Mesendoderm (in vitro differentiated cells): ENCODE measurements at regions not wholly inside any gene's neighbourhood (a gene's known extent, or its start where the extent isn't known, plus 50 kb on each side); places are given as distances from the start of the nearest gene placed in this dataset.
A peak's percentile ranks its signal among the peaks of the same experiment; 100 is the strongest.

Experiments used
- DNase-seq: peaks from one replicate; pipeline ENCODE4 v3.0.0; 2013
- H2AK5ac ChIP-seq: 2 replicates; pipeline ENCODE4 v1.6.1; 2013; ENCODE audit warnings: low read length, inconsistent platforms
- H2BK120ac ChIP-seq: 2 replicates; pipeline ENCODE4 v1.6.1; 2013; ENCODE audit warnings: low read depth, mild to moderate bottlenecking, low read length, moderate library complexity, mixed read lengths
- H2BK15ac ChIP-seq: replicated peaks from 2 replicates; pipeline ENCODE4 v1.6.1; 2013; ENCODE audit warnings: low read depth, mild to moderate bottlenecking, moderate library complexity
- H2BK5ac ChIP-seq: 2 replicates; pipeline ENCODE4 v1.6.1; 2013; ENCODE audit warnings: low read length, inconsistent platforms
- H3K18ac ChIP-seq: 2 replicates; pipeline ENCODE4 v1.6.1; 2013; ENCODE audit warnings: mild to moderate bottlenecking, low read length, mixed read lengths
- H3K23ac ChIP-seq: one replicate; pipeline ENCODE4 v1.6.1; 2013; ENCODE audit warnings: low read length
- H3K27ac ChIP-seq: 2 replicates; pipeline ENCODE4 v1.5.1; 2013; ENCODE audit warnings: low read depth, mild to moderate bottlenecking, inconsistent platforms, low read length, moderate library complexity
- H3K27me3 ChIP-seq: 2 replicates; pipeline ENCODE4 v1.6.1; 2013; ENCODE audit warnings: low read length, control low read depth, mild to moderate bottlenecking, inconsistent platforms; ENCODE audit not compliant: insufficient read depth, poor library complexity
- H3K36me3 ChIP-seq: 2 replicates; pipeline ENCODE4 v1.6.1; 2013; ENCODE audit warnings: low read length, inconsistent platforms; ENCODE audit not compliant: control insufficient read depth, insufficient read depth
- H3K4ac ChIP-seq: one replicate; pipeline ENCODE4 v1.6.1; 2013; ENCODE audit warnings: low read depth, mild to moderate bottlenecking, low read length, moderate library complexity
- H3K4me1 ChIP-seq: 2 replicates; pipeline ENCODE4 v1.6.1; 2013; ENCODE audit warnings: low read depth, low read length, inconsistent platforms; ENCODE audit not compliant: control insufficient read depth
- H3K4me2 ChIP-seq: 2 replicates; pipeline ENCODE4 v1.6.1; 2013; ENCODE audit warnings: low read length
- H3K4me3 ChIP-seq: 2 replicates; pipeline ENCODE4 v1.5.1; 2013; ENCODE audit warnings: mild to moderate bottlenecking, low read length
- H3K56ac ChIP-seq: one replicate; pipeline ENCODE4 v1.6.1; 2013; ENCODE audit warnings: low read length
- H3K79me1 ChIP-seq: 2 replicates; pipeline ENCODE4 v1.6.1; 2013; ENCODE audit warnings: low read length, inconsistent platforms
- H3K79me2 ChIP-seq: 2 replicates; pipeline ENCODE4 v1.6.1; 2013; ENCODE audit warnings: mild to moderate bottlenecking, low read length; ENCODE audit not compliant: control insufficient read depth, insufficient read depth
- H3K9ac ChIP-seq: 2 replicates; pipeline ENCODE4 v1.6.1; 2013; ENCODE audit warnings: low read length, inconsistent platforms
- H4K5ac ChIP-seq: one replicate; pipeline ENCODE4 v1.6.1; 2013; ENCODE audit warnings: low read length
- H4K8ac ChIP-seq: one replicate; pipeline ENCODE4 v1.6.1; 2013; ENCODE audit warnings: low read depth, mild to moderate bottlenecking, control low read depth, low read length, moderate library complexity
- WGBS: extraction: QIAGEN DNeasy Blood & Tissue Kit; methylation state at CpG from one replicate; pipeline ENCODE4 v1.1.7; 2013; ENCODE audit warnings: low lambda C conversion rate, missing lambda C conversion rate; ENCODE audit not compliant: insufficient coverage; ENCODE audit errors: extremely low coverage; 5-methylcytosine and 5-hydroxymethylcytosine counted together

DNA sequence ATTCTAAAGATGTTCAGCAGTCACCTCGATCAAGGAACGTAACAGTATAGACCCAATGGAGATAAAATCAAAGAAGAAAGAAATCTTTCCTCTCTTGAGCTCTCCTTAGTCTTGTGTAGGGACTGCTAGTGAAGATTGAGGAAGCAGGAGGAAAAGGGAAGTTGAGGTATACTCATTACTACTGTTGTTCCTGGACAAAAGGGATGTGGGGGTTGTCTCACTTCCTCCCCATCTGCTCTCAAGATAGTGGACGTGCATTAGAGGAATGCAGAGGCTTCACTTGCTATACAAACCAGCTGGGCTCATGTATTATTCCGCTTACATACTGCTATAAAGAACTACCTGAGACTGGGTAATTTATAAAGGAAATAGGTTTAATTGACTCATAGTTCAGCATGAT, 208.9 kb upstream of the ARHGEF9 start:
- Histone ChIP-seq H3K9ac (no peak overlapping the region), H3K4me1 (no peaks in the 10 kb centered on the region), H4K8ac (no peak overlapping the region), H3K18ac (no peak overlapping the region), H3K36me3 (no peaks in the 10 kb centered on the region), H3K27ac (no peak overlapping the region), H3K79me1 (no peaks in the 10 kb centered on the region), H2BK120ac (no peak overlapping the region), H3K4ac (no peak overlapping the region), H2AK5ac (no peak overlapping the region), H3K4me3 (no peak overlapping the region), H4K5ac (no peak overlapping the region), H3K23ac (no peak overlapping the region), H3K27me3 (no peaks in the 10 kb centered on the region), H2BK15ac (no peak overlapping the region), H2BK5ac (no peak overlapping the region), H3K79me2 (no peaks in the 10 kb centered on the region), H3K56ac (no peak overlapping the region), H3K4me2 (no peak overlapping the region)
- no CpG with 5 or more reads among the region's 4 CpGs for WGBS
- no peak for DNase-seq

DNA sequence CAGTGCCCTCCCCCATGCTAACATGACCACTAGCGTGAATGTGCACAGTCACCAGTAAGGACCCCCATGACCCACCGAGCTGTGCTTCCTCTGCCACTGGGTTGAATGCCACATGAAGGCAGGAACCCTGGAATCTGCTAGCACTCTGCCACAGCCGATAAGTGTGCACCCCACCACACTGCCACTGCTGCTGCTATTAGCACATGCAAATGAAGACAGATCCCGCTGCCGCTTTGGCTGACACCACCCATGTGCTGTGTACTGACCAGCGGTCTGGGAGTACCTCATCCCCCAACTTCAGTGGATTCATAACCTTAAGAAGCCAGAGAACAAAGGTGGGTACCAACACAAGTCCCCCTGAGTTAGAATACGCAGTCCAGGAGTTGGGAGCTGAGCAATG, 200.9 kb upstream of the ARHGEF9 start:
- WGBS = no CpG with 5 or more reads among the region's 7 CpGs
- H3K9ac ChIP-seq = no peak overlapping the region
- H2BK5ac ChIP-seq = no peak overlapping the region
- no peaks in the 10 kb centered on the region for H3K79me1 ChIP-seq
- no peak overlapping the region for H3K27ac ChIP-seq
- no peak for DNase-seq
- H3K36me3 ChIP-seq = no peaks in the 10 kb centered on the region
- H3K4ac ChIP-seq = no peak overlapping the region
- H3K4me3 ChIP-seq = no peak overlapping the region
- H3K4me1 ChIP-seq = no peaks in the 10 kb centered on the region
- H3K18ac ChIP-seq = no peak overlapping the region
- no peak overlapping the region for H3K4me2 ChIP-seq
- H3K56ac ChIP-seq = no peak overlapping the region
- H2BK120ac ChIP-seq = no peak overlapping the region
- H4K5ac ChIP-seq = no peak overlapping the region
- no peaks in the 10 kb centered on the region for H3K27me3 ChIP-seq
- no peaks in the 10 kb centered on the region for H3K79me2 ChIP-seq
- H2BK15ac ChIP-seq = no peak overlapping the region
- no peak overlapping the region for H2AK5ac ChIP-seq
- H4K8ac ChIP-seq = no peak overlapping the region
- no peak overlapping the region for H3K23ac ChIP-seq

DNA sequence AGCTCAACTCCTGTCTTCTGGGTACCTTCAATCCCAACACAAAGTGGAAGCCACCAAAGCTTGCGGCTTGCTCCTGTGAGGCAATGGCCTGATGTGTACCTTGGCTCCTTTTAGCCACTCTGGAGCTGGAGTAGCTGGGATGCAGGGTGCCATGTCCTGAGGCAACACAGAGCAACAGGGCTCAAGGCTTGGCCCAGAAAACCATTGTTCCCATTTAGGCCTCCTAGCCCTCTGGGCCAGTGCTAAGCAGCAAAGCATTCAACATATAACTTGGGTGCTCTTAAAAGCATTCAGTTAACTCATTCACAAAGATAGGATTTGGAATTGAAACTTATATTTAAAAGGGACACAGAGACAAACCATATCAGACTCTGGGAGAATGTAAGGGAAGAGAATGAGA, 194.5 kb upstream of the ARHGEF9 start:
- Histone ChIP-seq H2BK120ac (no peak overlapping the region), H3K36me3 (no peaks in the 10 kb centered on the region), H3K9ac (no peak overlapping the region), H3K18ac (no peak overlapping the region), H3K4me2 (no peak overlapping the region), H4K8ac (no peak overlapping the region), H3K4me1 (no peaks in the 10 kb centered on the region), H4K5ac (no peak overlapping the region), H3K4me3 (no peak overlapping the region), H2BK15ac (no peak overlapping the region), H3K4ac (no peak overlapping the region), H2AK5ac (no peak overlapping the region), H3K79me2 (no peaks in the 10 kb centered on the region), H3K27me3 (no peaks in the 10 kb centered on the region), H3K23ac (no peak overlapping the region), H2BK5ac (no peak overlapping the region), H3K79me1 (no peaks in the 10 kb centered on the region), H3K56ac (no peak overlapping the region), H3K27ac (no peak overlapping the region)
- no CpG with 5 or more reads among the region's 1 CpG for WGBS
- no peak for DNase-seq

DNA sequence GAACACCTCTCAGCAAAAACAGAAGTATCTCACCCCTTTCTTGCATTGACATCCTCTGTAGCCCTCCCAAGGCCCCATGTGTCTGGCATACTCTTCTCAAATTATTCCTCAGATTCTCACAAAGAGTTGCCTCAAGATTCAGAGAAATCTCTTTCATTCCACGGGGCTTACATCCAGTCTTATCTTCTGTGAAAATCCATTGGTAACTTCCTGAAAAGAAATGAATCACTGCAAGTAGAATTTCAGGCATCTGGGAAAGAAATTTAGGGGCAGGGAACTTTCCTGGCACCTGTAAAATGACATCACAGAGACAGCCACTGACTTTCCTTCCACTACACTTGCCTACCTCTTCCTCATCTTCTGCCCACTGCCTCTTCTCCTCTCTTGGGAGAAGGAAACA, 182.5 kb upstream of the ARHGEF9 start:
- no peak overlapping the region for H2BK5ac ChIP-seq
- no CpG with 5 or more reads among the region's 1 CpG for WGBS

DNA sequence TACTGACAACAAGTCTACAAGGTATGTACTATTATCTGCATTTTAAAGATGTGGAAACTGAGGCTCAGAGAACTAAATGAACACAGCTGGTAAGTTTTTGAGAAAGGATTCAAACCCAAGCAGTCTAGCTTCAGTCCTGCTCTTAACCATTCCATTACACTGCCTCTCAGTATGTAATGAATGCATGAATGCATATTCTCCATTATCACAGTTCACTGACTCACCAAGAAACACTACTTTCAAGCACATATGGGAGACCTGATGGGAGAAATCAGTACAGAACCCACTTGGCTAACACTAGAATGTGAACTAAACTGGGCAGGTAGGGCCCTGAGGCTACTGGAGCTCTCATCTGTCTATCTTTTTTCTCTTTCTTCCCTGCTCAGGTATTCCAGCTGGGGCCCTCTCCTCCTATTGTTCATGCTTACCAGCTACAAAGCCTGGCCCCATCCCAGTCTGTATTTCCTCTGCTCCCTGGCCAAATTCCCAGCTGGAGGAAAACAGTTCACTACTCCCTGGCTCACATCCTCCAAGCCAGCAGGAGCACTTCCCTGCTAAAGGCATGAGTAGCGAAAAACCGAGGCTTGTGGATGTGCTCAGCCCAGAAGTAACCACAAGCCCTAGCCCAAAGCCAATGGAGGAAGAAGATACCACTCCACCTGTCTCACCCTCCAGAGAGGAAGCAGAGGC, 178.2 kb upstream of the ARHGEF9 start:
- WGBS = no CpG with 5 or more reads among the region's 2 CpGs
- no peaks in the 10 kb centered on the region for H3K79me1 ChIP-seq
- no peak overlapping the region for H3K23ac ChIP-seq
- no peak overlapping the region for H4K5ac ChIP-seq
- no peaks in the 10 kb centered on the region for H3K4me1 ChIP-seq
- no peaks in the 10 kb centered on the region for H3K79me2 ChIP-seq
- H3K9ac ChIP-seq = no peak overlapping the region
- H2AK5ac ChIP-seq = no peak overlapping the region
- H2BK120ac ChIP-seq = no peak overlapping the region
- DNase-seq = no peak
- H3K27me3 ChIP-seq = no peaks in the 10 kb centered on the region
- H3K18ac ChIP-seq = no peak overlapping the region
- H3K36me3 ChIP-seq = no peaks in the 10 kb centered on the region
- no peak overlapping the region for H2BK5ac ChIP-seq
- no peak overlapping the region for H3K4me3 ChIP-seq
- H2BK15ac ChIP-seq = no peak overlapping the region
- H3K56ac ChIP-seq = no peak overlapping the region
- H3K4ac ChIP-seq = no peak overlapping the region
- H3K27ac ChIP-seq = no peak overlapping the region
- no peak overlapping the region for H4K8ac ChIP-seq
- no peak overlapping the region for H3K4me2 ChIP-seq

More for the DNA sequence above, 182.5 kb upstream of the ARHGEF9 start:
- Histone ChIP-seq H3K23ac (no peak overlapping the region), H3K79me2 (no peaks in the 10 kb centered on the region), H3K27me3 (no peaks in the 10 kb centered on the region), H3K18ac (no peak overlapping the region), H3K27ac (no peak overlapping the region), H4K8ac (no peak overlapping the region), H3K79me1 (no peaks in the 10 kb centered on the region), H3K56ac (no peak overlapping the region), H4K5ac (no peak overlapping the region), H2AK5ac (no peak overlapping the region), H3K36me3 (no peaks in the 10 kb centered on the region), H3K4me2 (no peak overlapping the region), H2BK120ac (no peak overlapping the region), H3K4me3 (no peak overlapping the region), H3K4me1 (no peaks in the 10 kb centered on the region), H2BK15ac (no peak overlapping the region), H3K4ac (no peak overlapping the region), H3K9ac (no peak overlapping the region)
- peak; percentile 73 for DNase-seq

DNA sequence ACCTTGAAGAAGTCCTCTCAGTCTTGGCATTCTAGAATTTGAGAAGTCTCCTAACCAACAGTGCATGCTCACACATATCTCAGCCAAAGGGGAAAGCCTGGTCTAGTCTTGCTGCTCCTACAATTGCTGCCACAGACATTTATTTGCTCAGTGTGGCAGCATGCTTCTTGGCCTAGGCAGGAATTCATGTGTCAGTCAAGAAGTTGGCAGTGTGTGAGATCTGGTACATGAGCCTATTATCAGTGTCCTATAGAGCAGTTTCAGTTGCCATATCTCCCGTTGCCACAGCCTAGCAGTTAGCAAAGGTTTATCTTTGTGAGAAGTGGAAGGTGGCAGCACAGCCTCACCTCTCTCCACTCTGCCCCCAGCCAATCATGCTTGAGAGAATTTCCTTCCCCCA, 176.9 kb upstream of the ARHGEF9 start:
- Histone ChIP-seq H3K9ac (no peak overlapping the region), H3K36me3 (no peaks in the 10 kb centered on the region), H3K56ac (no peak overlapping the region)

More for the DNA sequence above, 176.9 kb upstream of the ARHGEF9 start:
- Histone ChIP-seq H4K8ac (no peak overlapping the region), H3K4me1 (no peaks in the 10 kb centered on the region), H2AK5ac (no peak overlapping the region), H3K4me3 (no peak overlapping the region), H3K23ac (no peak overlapping the region), H2BK5ac (no peak overlapping the region), H3K18ac (no peak overlapping the region), H3K4ac (no peak overlapping the region), H3K79me2 (no peaks in the 10 kb centered on the region), H3K27me3 (no peaks in the 10 kb centered on the region), H3K4me2 (no peak overlapping the region), H3K79me1 (no peaks in the 10 kb centered on the region), H3K27ac (no peak overlapping the region), H4K5ac (no peak overlapping the region), H2BK120ac (no peak overlapping the region), H2BK15ac (no peak overlapping the region)
- WGBS = no CpG with 5 or more reads among the region's 1 CpG
- peak; percentile 7 for DNase-seq
